ENCODE measurements at regions not wholly inside any gene's neighbourhood (a gene's known extent, or its start where the extent isn't known, plus 50 kb on each side); places are given as distances from the start of the nearest gene placed in this dataset.

- TF ChIP-seq CTCF (conservative IDR thresholded peaks at IDR 0.05): no peak
- TF ChIP-seq ZFX (IDR thresholded peaks at IDR 0.05): no peak
These were observed 74.1 kb upstream of the ANKRD50 start for GRCh38 chr4:124786634-124787033.
